Effector memory CD8-positive, alpha-beta T cell (primary cell): ENCODE measurements at regions not wholly inside any gene's neighbourhood (a gene's known extent, or its start where the extent isn't known, plus 50 kb on each side); places are given as distances from the start of the nearest gene placed in this dataset.
"Not testable (repeated sequence)": the region's sequence is repeated elsewhere in the genome, so short reads cannot be mapped to it uniquely, and the experiment has no call there.

ENCODE experiments used
- ATAC-seq: fragments of 150-1000 bp; cut with Tn5 transposase; replicated peaks from 2 replicates; pipeline ENCODE4 v1.10.0; 2021; ENCODE audit warnings: mild to moderate bottlenecking, moderate library complexity
- DNase-seq, 3 experiments: peaks; one replicate each; pipeline ENCODE4 v3.0.0; 2021
- H3K27ac Mint-ChIP-seq, 2 donors: one replicate each; pipeline ENCODE4 v1.8.0; 2022; ENCODE audit warnings: mild to moderate bottlenecking in 2 of 2, mixed read lengths in 2 of 2, moderate library complexity in 2 of 2
- H3K27me3 Mint-ChIP-seq, 2 donors: one replicate each; pipeline ENCODE4 v1.8.0; 2022; ENCODE audit warnings: mixed read lengths in 2 of 2
- H3K36me3 Mint-ChIP-seq: one replicate; pipeline ENCODE4 v1.8.0; 2022; ENCODE audit warnings: mild to moderate bottlenecking, moderate library complexity, mixed read lengths; ENCODE audit not compliant: insufficient read depth
- H3K4me1 Mint-ChIP-seq, 2 donors: one replicate each; pipeline ENCODE4 v1.8.0; 2022; ENCODE audit warnings: low read depth in 2 of 2, mixed read lengths in 2 of 2
- H3K4me3 Mint-ChIP-seq, 2 donors: one replicate each; pipeline ENCODE4 v1.8.0; 2022; ENCODE audit warnings: mild to moderate bottlenecking in 2 of 2, mixed read lengths in 2 of 2, moderate library complexity in 2 of 2
- H3K9me3 Mint-ChIP-seq, 2 donors: one replicate each; pipeline ENCODE4 v1.8.0; 2022; ENCODE audit warnings: mixed read lengths in 2 of 2

GRCh38 chr9:17871213-17871890 lies 292.5 kb downstream of the SH3GL2 start:
- Mint-ChIP-seq H3K4me3 (no peak overlapping the region), H3K27me3 (no peaks in the 10 kb centered on the region), H3K4me1 (no peaks in the 10 kb centered on the region), H3K9me3 (peaks cover 5 to 9% of the 10 kb centered on the region in 2 donors), H3K36me3 (peaks cover 4% of the 10 kb centered on the region), H3K27ac (no peak overlapping the region)
- DNase-seq (no peak), ATAC-seq (no peak)

- ATAC-seq (no peak), DNase-seq (no peak)
- Mint-ChIP-seq H3K4me3 (no peak overlapping the region), H3K27me3 (no peaks in the 10 kb centered on the region), H3K27ac (no peak overlapping the region), H3K4me1 (no peaks in the 10 kb centered on the region), H3K36me3 (peaks cover 4% of the 10 kb centered on the region), H3K9me3 (peaks cover 3 to 14% of the 10 kb centered on the region in 2 donors)
Measured at GRCh38 chr9:17875886-17876285, 297.0 kb downstream of the SH3GL2 start.

- Mint-ChIP-seq H3K27me3 (no peaks in the 10 kb centered on the region), H3K4me1 (no peaks in the 10 kb centered on the region), H3K4me3 (no peak overlapping the region), H3K9me3 (peaks cover 3 to 14% of the 10 kb centered on the region in 2 donors), H3K36me3 (peaks cover 4% of the 10 kb centered on the region), H3K27ac (no peak overlapping the region)
- no peak for DNase-seq
- ATAC-seq: no peak
Measured at GRCh38 chr9:17876687-17877086, 297.8 kb downstream of the SH3GL2 start.

- no peaks in the 10 kb centered on the region for H3K4me1 Mint-ChIP-seq
- H3K36me3 Mint-ChIP-seq: peaks cover 4% of the 10 kb centered on the region
- no peak overlapping the region for H3K27ac Mint-ChIP-seq
- H3K4me3 Mint-ChIP-seq: no peak overlapping the region
- H3K9me3 Mint-ChIP-seq: peaks cover 4 to 21% of the 10 kb centered on the region in 2 donors
- ATAC-seq: no peak
- DNase-seq: no peak
- no peaks in the 10 kb centered on the region for H3K27me3 Mint-ChIP-seq
Measured at GRCh38 chr9:17878810-17879370, 300.0 kb downstream of the SH3GL2 start.

GRCh38 chr9:17881371-17881770 lies 302.5 kb downstream of the SH3GL2 start:
- peaks cover 8 to 24% of the 10 kb centered on the region in 2 donors for H3K9me3 Mint-ChIP-seq
- H3K27ac Mint-ChIP-seq: no peak overlapping the region
- H3K36me3 Mint-ChIP-seq: no peaks in the 10 kb centered on the region
- no peaks in the 10 kb centered on the region for H3K27me3 Mint-ChIP-seq
- ATAC-seq (no peak), DNase-seq (no peak)
- H3K4me1 Mint-ChIP-seq: no peaks in the 10 kb centered on the region
- no peak overlapping the region for H3K4me3 Mint-ChIP-seq

- H3K27ac Mint-ChIP-seq: no peak overlapping the region
- no peaks in the 10 kb centered on the region for H3K27me3 Mint-ChIP-seq
- H3K9me3 Mint-ChIP-seq: peaks cover 8 to 23% of the 10 kb centered on the region in 2 donors
- H3K4me1 Mint-ChIP-seq: no peaks in the 10 kb centered on the region
- no peak overlapping the region for H3K4me3 Mint-ChIP-seq
- ATAC-seq: no peak
- no peak for DNase-seq
- H3K36me3 Mint-ChIP-seq: no peaks in the 10 kb centered on the region
Measured at GRCh38 chr9:17882688-17883594, 304.1 kb downstream of the SH3GL2 start.

- DNase-seq: no peak
- Mint-ChIP-seq H3K27ac (no peak overlapping the region), H3K4me1 (no peaks in the 10 kb centered on the region), H3K36me3 (no peaks in the 10 kb centered on the region), H3K9me3 (peaks cover 10 to 24% of the 10 kb centered on the region in 2 donors), H3K27me3 (no peaks in the 10 kb centered on the region), H3K4me3 (no peak overlapping the region)
- ATAC-seq: no peak
Measured at GRCh38 chr9:17888066-17888465, 309.2 kb downstream of the SH3GL2 start.

- DNase-seq, H3K36me3 Mint-ChIP-seq, H3K4me1 Mint-ChIP-seq, H3K27ac Mint-ChIP-seq, H3K27me3 Mint-ChIP-seq, ATAC-seq, H3K4me3 Mint-ChIP-seq: not testable (repeated sequence)
- peaks cover 10 to 29% of the 10 kb centered on the region in 2 donors for H3K9me3 Mint-ChIP-seq
Measured at GRCh38 chr9:17888964-17889363, 310.1 kb downstream of the SH3GL2 start.

- peaks cover 2 to 13% of the 10 kb centered on the region in 2 donors for H3K9me3 Mint-ChIP-seq
- no peaks in the 10 kb centered on the region for H3K4me1 Mint-ChIP-seq
- H3K4me3 Mint-ChIP-seq: no peak overlapping the region
- no peaks in the 10 kb centered on the region for H3K36me3 Mint-ChIP-seq
- ATAC-seq (no peak), DNase-seq (no peak)
- H3K27ac Mint-ChIP-seq: no peak overlapping the region
- no peaks in the 10 kb centered on the region for H3K27me3 Mint-ChIP-seq
Measured at GRCh38 chr9:17894501-17895160, 315.8 kb downstream of the SH3GL2 start.

- no peak for ATAC-seq
- DNase-seq: no peak
- Mint-ChIP-seq H3K27ac (no peak overlapping the region), H3K4me3 (no peak overlapping the region), H3K4me1 (no peaks in the 10 kb centered on the region), H3K9me3 (peaks cover 9 to 13% of the 10 kb centered on the region in 2 donors), H3K36me3 (no peaks in the 10 kb centered on the region), H3K27me3 (no peaks in the 10 kb centered on the region)
Measured at GRCh38 chr9:17900606-17901005, 321.7 kb downstream of the SH3GL2 start.

GRCh38 chr9:17905366-17905765 lies 326.5 kb downstream of the SH3GL2 start:
- DNase-seq (no peak), ATAC-seq (no peak)
- H3K36me3 Mint-ChIP-seq: no peaks in the 10 kb centered on the region
- H3K9me3 Mint-ChIP-seq: peaks cover 10 to 13% of the 10 kb centered on the region in 2 donors
- peaks cover 0 to 6% of the 10 kb centered on the region in 2 donors for H3K27me3 Mint-ChIP-seq
- H3K4me3 Mint-ChIP-seq: no peak overlapping the region
- no peak overlapping the region for H3K27ac Mint-ChIP-seq
- no peaks in the 10 kb centered on the region for H3K4me1 Mint-ChIP-seq

GRCh38 chr9:17905781-17906175 lies 326.9 kb downstream of the SH3GL2 start:
- Mint-ChIP-seq H3K36me3 (no peaks in the 10 kb centered on the region), H3K4me3 (no peak overlapping the region), H3K4me1 (no peaks in the 10 kb centered on the region), H3K9me3 (peaks cover 10 to 13% of the 10 kb centered on the region in 2 donors), H3K27me3 (peaks cover 0 to 6% of the 10 kb centered on the region in 2 donors), H3K27ac (no peak overlapping the region)
- ATAC-seq (no peak), DNase-seq (no peak)

GRCh38 chr9:17906176-17906840 lies 327.4 kb downstream of the SH3GL2 start:
- Mint-ChIP-seq H3K4me1 (no peaks in the 10 kb centered on the region), H3K4me3 (no peak overlapping the region), H3K36me3 (no peaks in the 10 kb centered on the region), H3K9me3 (peaks cover 10 to 13% of the 10 kb centered on the region in 2 donors), H3K27me3 (peaks cover 0 to 6% of the 10 kb centered on the region in 2 donors), H3K27ac (no peak overlapping the region)
- DNase-seq (no peak), ATAC-seq (no peak)
